Gastroesophageal sphincter (tissue), 3 donors: ENCODE measurements at regions not wholly inside any gene's neighbourhood (a gene's known extent, or its start where the extent isn't known, plus 50 kb on each side); places are given as distances from the start of the nearest gene placed in this dataset.

Experiments used
- POLR2A ChIP-seq, 2 donors: fragments of 450-650 bp; IDR thresholded peaks; one replicate each; pipeline ENCODE4 v1.6.1; 2017; ENCODE audit warnings: antibody characterized with exemption in 2 of 2, mild to moderate bottlenecking in 2 of 2, moderate library complexity in 1 of 2
- POLR2AphosphoS5 ChIP-seq: sonication (generic); formaldehyde crosslinking; IDR thresholded peaks from one replicate; pipeline ENCODE4 v1.6.1; 2017; ENCODE audit warnings: antibody characterized with exemption
- TF ChIP-seq, protein P1 (sequence below), 4 experiments: fragments of 200-600 bp in 2 of 4; fragments of 450-650 bp in 2 of 4; sonication (generic) in 1 of 4; IDR thresholded peaks; one replicate each; pipeline ENCODE4 v1.5.1; 2017 to 2019; ENCODE audit warnings: antibody characterized with exemption in 4 of 4, mild to moderate bottlenecking in 2 of 4, moderate library complexity in 2 of 4

DNA sequence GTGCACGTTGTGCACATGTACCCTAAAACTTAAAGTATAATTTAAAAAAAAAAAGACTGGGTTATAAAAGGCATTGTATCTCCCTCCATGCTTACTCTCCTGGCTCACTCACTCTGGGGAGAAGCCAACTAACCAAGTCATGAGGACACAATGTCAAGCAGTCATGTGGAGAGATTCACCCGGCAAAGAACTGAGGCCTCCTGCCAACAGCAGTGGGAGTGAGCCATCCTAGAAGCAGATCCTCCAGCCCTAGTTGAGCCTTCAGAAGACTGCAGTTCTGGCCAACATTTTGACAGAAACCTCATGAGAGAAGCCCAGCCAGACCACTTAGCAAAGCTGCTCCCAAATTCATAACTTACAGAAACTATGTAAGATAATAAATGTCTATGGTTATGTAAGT is 521.7 kb upstream of the FZD8 start:
- TF ChIP-seq, protein P1, sequence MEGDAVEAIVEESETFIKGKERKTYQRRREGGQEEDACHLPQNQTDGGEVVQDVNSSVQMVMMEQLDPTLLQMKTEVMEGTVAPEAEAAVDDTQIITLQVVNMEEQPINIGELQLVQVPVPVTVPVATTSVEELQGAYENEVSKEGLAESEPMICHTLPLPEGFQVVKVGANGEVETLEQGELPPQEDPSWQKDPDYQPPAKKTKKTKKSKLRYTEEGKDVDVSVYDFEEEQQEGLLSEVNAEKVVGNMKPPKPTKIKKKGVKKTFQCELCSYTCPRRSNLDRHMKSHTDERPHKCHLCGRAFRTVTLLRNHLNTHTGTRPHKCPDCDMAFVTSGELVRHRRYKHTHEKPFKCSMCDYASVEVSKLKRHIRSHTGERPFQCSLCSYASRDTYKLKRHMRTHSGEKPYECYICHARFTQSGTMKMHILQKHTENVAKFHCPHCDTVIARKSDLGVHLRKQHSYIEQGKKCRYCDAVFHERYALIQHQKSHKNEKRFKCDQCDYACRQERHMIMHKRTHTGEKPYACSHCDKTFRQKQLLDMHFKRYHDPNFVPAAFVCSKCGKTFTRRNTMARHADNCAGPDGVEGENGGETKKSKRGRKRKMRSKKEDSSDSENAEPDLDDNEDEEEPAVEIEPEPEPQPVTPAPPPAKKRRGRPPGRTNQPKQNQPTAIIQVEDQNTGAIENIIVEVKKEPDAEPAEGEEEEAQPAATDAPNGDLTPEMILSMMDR (IDR thresholded peaks at IDR 0.05), result no peak
- TF ChIP-seq POLR2A (IDR thresholded peaks at IDR 0.05) (no peak), POLR2AphosphoS5 (no peak)
